Left lung (tissue), 4 donors: ENCODE measurements at regions not wholly inside any gene's neighbourhood (a gene's known extent, or its start where the extent isn't known, plus 50 kb on each side); places are given as distances from the start of the nearest gene placed in this dataset.

Experiments used
- ATAC-seq: fragments of 200-7000 bp; cut with Tn5 transposase; one replicate; pipeline ENCODE4 v1.9.1; 2020; ENCODE audit warnings: moderate library complexity
- DNase-seq, 4 donors: peaks; one replicate each; pipeline ENCODE4 v3.0.0-alpha.2; 2013 to 2020
- H3K27ac ChIP-seq, 2 donors: fragments of 200-600 bp; sonication (generic) in 1 of 2; one replicate each; pipeline versions ENCODE4 v1.5.0 to v1.8.0; 2020 to 2021
- H3K27me3 ChIP-seq, 2 donors: fragments of 200-600 bp; sonication (generic) in 1 of 2; one replicate each; pipeline versions ENCODE4 v1.5.0 to v1.8.0; 2020 to 2021
- H3K36me3 ChIP-seq, 2 donors: fragments of 200-600 bp; sonication (generic) in 1 of 2; one replicate each; pipeline versions ENCODE4 v1.5.0 to v1.8.0; 2020 to 2021
- H3K4me1 ChIP-seq, 2 donors: fragments of 200-600 bp; one replicate each; pipeline ENCODE4 v1.8.0; 2021
- H3K4me3 ChIP-seq, 2 donors: fragments of 200-600 bp; sonication (generic) in 1 of 2; one replicate each; pipeline versions ENCODE4 v1.5.0 to v1.8.0; 2020 to 2021; ENCODE audit warnings: mild to moderate bottlenecking in 1 of 2
- H3K9me3 ChIP-seq, 2 donors: fragments of 200-600 bp; sonication (generic) in 1 of 2; one replicate each; pipeline versions ENCODE4 v1.5.0 to v1.8.0; 2020 to 2021
- CTCF ChIP-seq, 2 donors: fragments of 200-600 bp; sonication (generic) in 1 of 2; IDR thresholded peaks; one replicate each; pipeline versions ENCODE4 v1.5.0 to v1.8.0; 2021; ENCODE audit warnings: antibody characterized with exemption in 2 of 2
- intact Hi-C, 2 donors: fragments of 100-400 bp; cut with DNase I; formaldehyde crosslinking; loops; one replicate each; pipeline versions ENCODE4 v1.11.2 to v1.14.2; 2022
- donor health status: DM: no; HTN: yes; CAD: no.
- donor health status: DM: no; HTN: no; CAD: no.

GRCh38 chr9:108101410-108101809 is 611.8 kb upstream of the KLF4 start:
- ATAC-seq (no peak), DNase-seq (no peak)
- intact Hi-C loops, result no loop called here
- Histone ChIP-seq H3K27me3 (no peaks in the 10 kb centered on the region), H3K36me3 (no peaks in the 10 kb centered on the region), H3K27ac (no peak overlapping the region), H3K4me3 (no peak overlapping the region), H3K9me3 (no peaks in the 10 kb centered on the region), H3K4me1 (no peaks in the 10 kb centered on the region)
- TF ChIP-seq CTCF (IDR thresholded peaks at IDR 0.05), result no peak

- no peak for TF ChIP-seq CTCF (IDR thresholded peaks at IDR 0.05)
- no peaks in the 10 kb centered on the region for H3K27me3 ChIP-seq
- H3K27ac ChIP-seq, result no peak overlapping the region
- no peaks in the 10 kb centered on the region for H3K4me1 ChIP-seq
- no peaks in the 10 kb centered on the region for H3K36me3 ChIP-seq
- no peak overlapping the region for H3K4me3 ChIP-seq
- DNase-seq, result no peak
- intact Hi-C loops, result no loop called here
- H3K9me3 ChIP-seq, result no peaks in the 10 kb centered on the region
- ATAC-seq, result no peak
These were observed 611.0 kb upstream of the KLF4 start for GRCh38 chr9:108100571-108100970.

- Histone ChIP-seq H3K4me3 (no peak overlapping the region), H3K9me3 (no peaks in the 10 kb centered on the region), H3K27me3 (no peaks in the 10 kb centered on the region), H3K36me3 (no peaks in the 10 kb centered on the region), H3K4me1 (no peaks in the 10 kb centered on the region), H3K27ac (no peak overlapping the region)
- no peak for TF ChIP-seq CTCF (IDR thresholded peaks at IDR 0.05)
- intact Hi-C loops, result no loop called here
- DNase-seq (no peak), ATAC-seq (no peak)
These were observed 610.3 kb upstream of the KLF4 start for GRCh38 chr9:108099854-108100253.

GRCh38 chr9:108095496-108095895 is 605.9 kb upstream of the KLF4 start:
- no peaks in the 10 kb centered on the region for H3K36me3 ChIP-seq
- H3K27me3 ChIP-seq, result no peaks in the 10 kb centered on the region
- peaks cover 0 to 3% of the 10 kb centered on the region in 2 donors for H3K9me3 ChIP-seq
- no peak overlapping the region for H3K4me3 ChIP-seq
- H3K4me1 ChIP-seq, result no peaks in the 10 kb centered on the region
- no peak for ATAC-seq
- DNase-seq, result no peak
- TF ChIP-seq CTCF (IDR thresholded peaks at IDR 0.05), result no peak
- no peak overlapping the region for H3K27ac ChIP-seq
- intact Hi-C loops, result no loop called here

GRCh38 chr9:108094676-108094993 is 605.1 kb upstream of the KLF4 start:
- no peak for ATAC-seq
- intact Hi-C loops, result no loop called here

More at GRCh38 chr9:108094676-108094993, 605.1 kb upstream of the KLF4 start:
- H3K4me3 ChIP-seq, result no peak overlapping the region
- peaks cover 0 to 3% of the 10 kb centered on the region in 2 donors for H3K9me3 ChIP-seq
- no peak for TF ChIP-seq CTCF (IDR thresholded peaks at IDR 0.05)
- H3K36me3 ChIP-seq, result no peaks in the 10 kb centered on the region
- no peak for DNase-seq
- H3K27me3 ChIP-seq, result no peaks in the 10 kb centered on the region
- H3K27ac ChIP-seq, result no peak overlapping the region
- H3K4me1 ChIP-seq, result no peaks in the 10 kb centered on the region
